ENCODE measurements at regions not wholly inside any gene's neighbourhood (a gene's known extent, or its start where the extent isn't known, plus 50 kb on each side); places are given as distances from the start of the nearest gene placed in this dataset.

DNA sequence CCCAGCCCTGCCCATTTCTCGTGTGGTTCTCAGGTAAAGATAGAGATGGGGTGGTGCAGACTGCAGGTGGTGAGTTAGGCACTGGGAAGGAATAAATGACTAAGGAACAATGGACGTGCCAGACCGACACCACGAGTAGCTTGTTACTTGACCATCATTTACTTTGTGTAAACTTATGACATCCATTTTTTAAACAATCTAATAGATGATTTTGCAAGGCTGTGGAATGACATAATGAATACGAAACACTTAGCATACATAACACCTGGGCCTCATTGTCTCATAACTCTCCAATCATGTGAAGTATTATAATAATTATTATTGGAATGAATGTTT lies 137.3 kb upstream of the CPEB2 start:
- DNase-seq, result no peak

- no peak for DNase-seq
These were observed 136.5 kb upstream of the CPEB2 start for GRCh38 chr4:14865804-14866203.

GRCh38 chr4:14867847-14868246 lies 134.4 kb upstream of the CPEB2 start:
- no peak for DNase-seq

GRCh38 chr4:14868426-14869395 lies 133.6 kb upstream of the CPEB2 start:
- DNase-seq, result no peak

- peak; percentile 25 for DNase-seq
These were observed 130.4 kb upstream of the CPEB2 start for GRCh38 chr4:14871676-14872430.

- no peak for DNase-seq
These were observed 127.3 kb upstream of the CPEB2 start for GRCh38 chr4:14874990-14875389.

- DNase-seq, result no peak
These were observed 124.7 kb upstream of the CPEB2 start for GRCh38 chr4:14877246-14878225.

- no peak for DNase-seq
These were observed 123.6 kb upstream of the CPEB2 start for GRCh38 chr4:14878681-14879080.

DNA sequence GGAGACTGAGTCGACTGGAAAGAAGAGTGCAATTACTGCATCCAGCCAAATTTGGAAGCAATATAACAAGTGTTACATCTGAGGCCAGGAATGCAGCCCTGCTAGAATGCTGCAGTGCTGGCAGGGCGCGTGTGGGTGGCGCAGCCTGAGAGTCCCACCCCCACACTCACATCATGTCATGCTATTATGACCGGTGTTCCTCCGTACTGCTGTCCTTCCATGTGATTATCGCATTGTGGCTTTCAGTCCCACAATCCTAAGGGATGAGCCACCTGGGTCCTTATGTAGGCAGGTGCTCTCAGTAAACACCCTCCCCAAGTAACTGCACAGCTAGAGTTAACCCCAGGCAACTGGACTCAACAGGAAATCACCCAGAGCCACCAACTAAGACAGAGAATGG lies 122.6 kb upstream of the CPEB2 start:
- DNase-seq, result no peak

- DNase-seq, result no peak
These were observed 121.5 kb upstream of the CPEB2 start for GRCh38 chr4:14880805-14881204.

- DNase-seq, result no peak
These were observed 119.1 kb upstream of the CPEB2 start for GRCh38 chr4:14883166-14883565.

DNA sequence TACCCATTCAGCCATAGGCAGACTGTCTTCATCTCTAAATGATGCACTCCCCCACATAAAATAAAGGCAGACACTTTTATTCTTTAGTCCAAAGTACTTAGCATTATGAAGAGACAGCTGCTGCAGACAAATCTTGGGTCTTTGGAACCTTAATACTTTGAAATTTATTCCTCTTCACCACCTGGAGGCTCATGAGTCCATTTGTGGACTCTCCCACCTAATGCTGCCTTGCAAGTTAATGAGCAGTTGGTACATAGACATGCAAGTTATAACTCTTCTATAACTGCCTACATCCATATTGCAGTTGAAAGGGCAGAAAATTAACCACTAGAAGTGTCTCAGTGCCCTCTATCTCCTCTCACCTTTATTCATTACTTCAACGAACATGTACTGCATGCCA lies 118.6 kb upstream of the CPEB2 start:
- DNase-seq, result no peak

GRCh38 chr4:14887842-14888433 lies 114.3 kb upstream of the CPEB2 start:
- no peak for DNase-seq

GRCh38 chr4:14888790-14889572 lies 113.3 kb upstream of the CPEB2 start:
- DNase-seq, result no peak

GRCh38 chr4:14892563-14892962 lies 109.7 kb upstream of the CPEB2 start:
- DNase-seq, result no peak

- no peak for DNase-seq
These were observed 108.6 kb upstream of the CPEB2 start for GRCh38 chr4:14893713-14894112.

DNA sequence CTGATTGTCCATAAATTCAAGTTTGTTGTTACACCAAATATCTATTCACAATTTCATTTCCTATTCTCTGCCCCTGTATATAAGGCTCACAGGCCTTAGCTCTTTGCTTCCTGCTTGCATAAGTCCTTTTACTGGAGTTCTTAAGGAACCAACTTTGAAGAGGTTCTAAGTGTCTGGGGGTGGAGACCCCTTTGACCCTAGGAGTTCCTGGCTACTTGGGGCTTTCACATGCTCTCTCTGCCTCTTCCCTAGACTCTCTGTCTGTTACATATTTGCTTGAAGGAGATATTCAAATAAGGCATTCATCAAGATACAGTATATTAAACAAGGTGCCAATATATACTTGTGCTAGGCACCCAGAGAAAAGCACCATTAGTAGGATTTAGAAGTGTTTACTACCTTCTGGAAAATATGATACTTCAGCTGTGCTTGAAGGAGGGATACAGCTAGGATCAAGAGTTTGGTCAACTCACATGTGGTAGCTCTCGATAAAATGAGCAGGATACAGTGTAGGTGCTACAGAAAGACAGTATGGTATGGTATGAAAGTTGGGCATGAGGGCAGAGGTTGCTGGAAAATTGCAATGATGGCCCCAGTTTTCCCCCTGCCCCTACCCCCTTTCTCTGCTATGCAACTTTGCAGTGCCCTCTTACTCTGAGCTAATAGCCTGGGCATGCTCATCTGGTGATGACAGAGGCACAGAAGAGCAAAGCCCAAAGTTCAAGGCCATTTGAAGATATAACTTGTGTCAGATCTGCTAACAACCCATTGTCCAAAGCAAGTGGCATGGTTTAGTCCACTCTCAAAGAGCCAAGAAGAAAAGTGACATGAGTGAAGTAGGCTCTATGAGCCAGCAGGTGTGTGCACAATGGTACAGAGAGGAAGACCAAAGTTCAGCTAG lies 107.6 kb upstream of the CPEB2 start:
- DNase-seq, result no peak

DNA sequence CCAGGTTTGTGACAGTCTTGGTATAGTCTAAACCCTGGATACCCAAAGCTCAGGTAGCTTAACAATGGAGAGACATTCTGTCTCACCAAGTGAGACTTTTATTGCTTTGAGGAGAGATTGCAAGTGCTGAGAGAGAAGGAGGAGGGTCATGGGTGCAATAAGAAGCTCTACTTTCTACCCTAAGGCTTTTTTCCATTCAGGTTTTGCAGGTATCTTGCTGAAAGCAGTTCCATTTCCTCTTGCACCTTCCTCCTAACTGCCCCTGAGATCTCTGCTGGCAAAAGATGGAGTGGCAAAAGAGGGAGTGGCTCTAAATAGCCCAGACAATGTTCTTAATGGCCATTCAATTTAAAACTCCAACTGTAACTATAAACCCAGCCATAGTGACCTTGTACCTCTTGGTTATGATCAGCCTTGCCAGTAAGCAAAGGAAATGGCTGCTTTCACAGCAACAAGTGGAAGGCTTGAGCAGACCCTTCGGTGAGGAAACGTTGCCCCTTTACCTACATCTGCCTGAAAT lies 105.6 kb upstream of the CPEB2 start:
- no peak for DNase-seq

DNA sequence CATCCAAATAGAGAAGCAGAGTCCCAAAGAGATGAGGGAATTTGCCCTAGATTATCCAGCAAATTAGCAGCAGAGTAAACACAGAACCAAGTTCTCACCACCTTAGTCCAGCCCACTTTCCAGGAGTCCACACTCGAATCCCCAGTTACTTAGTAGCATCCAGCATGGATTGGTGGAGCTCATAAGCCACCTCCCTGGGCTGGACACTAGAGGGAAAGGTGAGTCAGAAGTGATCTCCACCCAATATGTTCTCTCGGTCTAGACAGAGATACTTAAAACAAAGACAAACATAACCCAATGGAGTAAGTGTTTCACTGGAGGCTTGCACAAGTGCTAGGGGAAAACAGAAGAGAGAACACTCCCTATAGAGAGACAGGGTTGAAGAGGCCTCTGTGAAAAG lies 105.1 kb upstream of the CPEB2 start:
- DNase-seq, result no peak

GRCh38 chr4:14898989-14899388 lies 103.3 kb upstream of the CPEB2 start:
- no peak for DNase-seq
